ENCODE measurements at regions not wholly inside any gene's neighbourhood (a gene's known extent, or its start where the extent isn't known, plus 50 kb on each side); places are given as distances from the start of the nearest gene placed in this dataset.
A peak's percentile ranks its signal among the peaks of the same experiment; 100 is the strongest.

GRCh38 chr12:111310076-111310870 lies 58.6 kb downstream of the PHETA1 start:
- no peak for TF ChIP-seq CTCF (IDR thresholded peaks at IDR 0.05; ENCODE audit: insufficient read depth, low read depth, low read length)
- no peak for DNase-seq (ENCODE audit: low read depth)
- H3K4me3 ChIP-seq (ENCODE audit: low read depth, low read length) = no peak overlapping the region

- DNase-seq (ENCODE audit: low read depth) = no peak
- H3K4me3 ChIP-seq (ENCODE audit: low read depth, low read length) = no peak overlapping the region
- no peak for TF ChIP-seq CTCF (IDR thresholded peaks at IDR 0.05; ENCODE audit: insufficient read depth, low read depth, low read length)
These were observed 59.3 kb downstream of the PHETA1 start for GRCh38 chr12:111309584-111309983.

GRCh38 chr12:111308473-111308872 lies 60.4 kb downstream of the PHETA1 start:
- no peak overlapping the region for H3K4me3 ChIP-seq (ENCODE audit: low read depth, low read length)
- no peak for TF ChIP-seq CTCF (IDR thresholded peaks at IDR 0.05; ENCODE audit: insufficient read depth, low read depth, low read length)
- DNase-seq (ENCODE audit: low read depth) = no peak

GRCh38 chr12:111304642-111305071 lies 64.2 kb downstream of the PHETA1 start:
- no peak for DNase-seq (ENCODE audit: low read depth)
- H3K4me3 ChIP-seq (ENCODE audit: low read depth, low read length) = no peak overlapping the region
- TF ChIP-seq CTCF (IDR thresholded peaks at IDR 0.05; ENCODE audit: insufficient read depth, low read depth, low read length) = peak; percentile 64

GRCh38 chr12:111303531-111303930 lies 65.4 kb downstream of the PHETA1 start:
- no peak for DNase-seq (ENCODE audit: low read depth)
- no peak for TF ChIP-seq CTCF (IDR thresholded peaks at IDR 0.05; ENCODE audit: insufficient read depth, low read depth, low read length)
- no peak overlapping the region for H3K4me3 ChIP-seq (ENCODE audit: low read depth, low read length)

GRCh38 chr12:111298582-111299436 lies 70.1 kb downstream of the PHETA1 start:
- TF ChIP-seq CTCF (IDR thresholded peaks at IDR 0.05; ENCODE audit: insufficient read depth, low read depth, low read length) = peak; percentile 89
- H3K4me3 ChIP-seq (ENCODE audit: low read depth, low read length) = no peak overlapping the region
- DNase-seq (ENCODE audit: low read depth) = peak; percentile 44

Data from fibroblast of villous mesenchyme (primary cell).